GM19468 (cell line): ENCODE measurements at regions not wholly inside any gene's neighbourhood (a gene's known extent, or its start where the extent isn't known, plus 50 kb on each side); places are given as distances from the start of the nearest gene placed in this dataset.

ENCODE experiments used
- ATAC-seq: cut with Tn5 transposase; IDR thresholded peaks from one replicate; pipeline ENCODE4 v1.9.1; 2021; ENCODE audit warnings: mild to moderate bottlenecking, moderate library complexity, moderate number of reproducible peaks; ENCODE audit not compliant: unreplicated experiment; ENCODE audit errors: extremely low read depth

DNA sequence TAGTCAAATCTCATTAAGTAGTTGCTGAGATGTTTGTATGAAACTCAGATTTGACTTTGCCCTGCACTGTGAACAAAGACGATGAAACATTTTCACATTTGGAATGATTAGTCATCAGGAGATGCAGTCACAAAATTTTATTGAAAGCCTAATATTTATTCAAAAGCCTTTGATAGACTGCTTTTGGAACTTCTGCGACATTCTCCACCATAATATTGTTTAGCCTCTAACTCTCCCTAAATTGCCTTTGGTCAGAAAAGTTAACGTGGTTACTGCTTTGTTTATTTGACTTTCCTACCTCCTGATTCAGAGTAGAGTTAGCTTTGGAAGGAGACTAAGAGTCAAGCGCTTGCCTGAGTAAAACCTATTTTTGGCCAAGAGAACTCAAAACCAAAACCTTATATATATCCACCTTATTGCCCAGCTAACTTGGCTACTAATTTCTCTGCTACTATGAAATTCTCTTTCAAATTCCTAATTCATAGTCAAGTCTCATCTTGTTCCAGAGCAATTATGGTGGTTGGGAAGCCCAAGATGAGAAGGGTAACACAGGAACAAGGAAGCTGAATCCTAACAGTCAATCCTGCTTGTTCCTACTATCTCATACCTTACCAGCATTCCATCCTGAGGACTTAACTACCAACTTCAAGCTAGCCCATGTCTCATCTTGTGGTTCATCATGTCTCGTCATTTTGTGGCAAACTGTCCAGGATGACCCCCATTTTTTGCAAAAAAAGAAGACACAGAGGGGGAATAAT lies 429.6 kb downstream of the USP25 start:
- ATAC-seq: no peak

DNA sequence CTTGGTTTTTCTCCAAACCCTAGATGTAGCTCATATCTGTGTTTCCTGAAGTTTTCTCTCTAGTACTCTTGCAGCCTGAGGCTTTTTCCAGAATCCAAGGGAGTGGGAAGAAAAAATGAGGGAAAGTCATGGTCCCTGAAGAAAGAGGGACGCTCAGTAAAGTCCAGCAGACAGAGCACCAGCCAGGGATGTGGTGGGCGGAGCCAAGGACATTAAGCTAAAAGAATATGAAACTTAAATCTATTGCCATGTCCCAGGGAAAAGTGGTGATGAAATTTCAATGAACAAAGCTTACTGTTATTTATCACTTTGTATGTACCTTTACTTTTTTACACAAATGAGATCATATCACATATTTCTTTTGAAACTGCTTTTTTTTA lies 430.2 kb downstream of the USP25 start:
- ATAC-seq: no peak

DNA sequence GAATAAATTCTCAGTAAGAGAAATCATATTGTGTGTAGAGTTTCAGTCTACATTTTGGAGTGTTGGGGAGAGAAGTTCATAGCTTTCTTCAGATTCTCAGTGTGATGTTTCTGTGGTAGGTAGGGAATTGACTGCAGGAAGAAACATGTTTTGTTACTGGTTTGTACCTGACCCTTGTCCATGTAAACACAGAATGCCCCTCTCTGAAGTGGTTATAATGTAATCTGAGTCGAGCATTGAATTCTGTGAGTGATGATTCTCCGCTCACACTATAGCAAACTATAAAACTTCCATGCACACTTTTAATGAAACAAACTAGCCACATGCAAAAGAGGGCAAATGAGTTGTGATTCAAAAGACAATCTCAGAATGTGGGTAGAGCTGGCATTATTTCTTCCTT lies 433.2 kb downstream of the USP25 start:
- ATAC-seq: no peak

DNA sequence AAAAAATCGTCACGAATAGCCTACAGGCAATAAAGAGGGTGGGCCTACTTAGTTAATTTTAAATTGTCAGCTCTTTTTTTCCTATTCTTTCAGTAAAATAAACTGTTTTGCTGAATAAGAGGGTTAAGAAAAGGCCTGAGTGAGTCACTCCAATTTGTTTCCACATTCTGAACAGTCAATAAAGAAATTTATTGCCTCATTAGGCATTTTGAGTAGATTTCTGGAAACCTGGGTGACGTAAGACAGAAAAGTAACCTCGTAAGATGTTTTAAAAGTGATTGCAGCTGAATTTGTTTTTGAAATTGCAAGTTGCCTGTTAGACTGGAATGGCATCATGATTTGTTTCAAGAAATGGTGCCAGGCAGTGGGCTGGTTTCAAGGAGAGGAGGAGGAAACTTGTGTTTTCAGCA lies 439.3 kb downstream of the USP25 start:
- no peak for ATAC-seq

DNA sequence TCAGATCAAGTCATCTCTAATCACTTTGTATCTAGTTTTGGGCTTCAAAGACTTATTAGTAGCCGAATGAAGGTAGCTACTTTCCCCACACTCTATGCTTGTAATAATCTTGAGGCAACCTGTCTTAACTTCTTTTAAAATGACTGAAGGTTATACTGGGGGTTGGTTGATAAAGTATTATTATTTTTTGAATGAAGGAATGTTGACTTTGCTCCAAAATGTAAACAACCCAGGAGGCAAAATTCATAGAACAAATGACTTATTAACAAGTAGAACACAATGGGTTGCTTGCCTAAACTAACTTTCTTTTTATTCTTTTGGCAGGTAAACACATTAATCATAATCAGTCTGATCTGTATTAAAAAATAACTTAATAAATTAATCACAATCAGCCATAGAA lies 440.0 kb downstream of the USP25 start:
- ATAC-seq: no peak

DNA sequence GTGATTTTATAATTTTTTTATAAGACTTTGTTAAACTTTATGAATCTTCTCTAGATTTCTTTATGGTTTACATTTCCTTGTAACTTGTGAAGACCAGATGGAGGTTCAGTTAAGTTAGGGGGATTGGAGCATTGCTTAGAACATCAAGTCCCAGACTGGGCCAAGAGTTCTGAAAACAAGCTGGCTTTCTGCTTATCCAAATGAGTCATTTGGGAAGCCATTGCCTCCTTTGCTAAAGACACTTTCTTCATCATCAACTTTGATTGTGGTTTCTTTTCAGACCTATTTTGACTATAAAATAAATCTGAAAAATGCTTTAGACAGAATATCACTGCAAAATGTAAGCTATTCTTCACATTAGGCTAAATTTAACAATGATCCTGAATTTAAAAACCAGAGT lies 446.8 kb downstream of the USP25 start:
- no peak for ATAC-seq

DNA sequence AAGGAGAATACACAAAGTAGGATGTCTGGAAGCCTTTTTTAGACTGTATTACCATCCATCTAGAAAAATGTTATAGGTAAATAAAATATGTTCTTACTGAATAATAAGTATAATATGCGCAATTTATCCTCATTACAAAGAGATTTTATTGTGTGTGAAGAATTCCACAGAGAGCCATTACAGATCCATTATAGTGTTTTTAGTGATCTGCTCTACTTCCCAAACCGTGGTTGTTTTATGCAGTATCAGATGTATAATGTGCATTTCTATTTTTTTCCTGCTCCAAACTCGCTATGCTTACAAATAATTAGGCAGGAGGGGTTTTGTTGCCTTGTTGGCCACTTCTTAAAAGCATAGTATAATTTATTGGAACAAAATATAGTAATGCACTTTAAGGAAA lies 447.8 kb downstream of the USP25 start:
- ATAC-seq: no peak

DNA sequence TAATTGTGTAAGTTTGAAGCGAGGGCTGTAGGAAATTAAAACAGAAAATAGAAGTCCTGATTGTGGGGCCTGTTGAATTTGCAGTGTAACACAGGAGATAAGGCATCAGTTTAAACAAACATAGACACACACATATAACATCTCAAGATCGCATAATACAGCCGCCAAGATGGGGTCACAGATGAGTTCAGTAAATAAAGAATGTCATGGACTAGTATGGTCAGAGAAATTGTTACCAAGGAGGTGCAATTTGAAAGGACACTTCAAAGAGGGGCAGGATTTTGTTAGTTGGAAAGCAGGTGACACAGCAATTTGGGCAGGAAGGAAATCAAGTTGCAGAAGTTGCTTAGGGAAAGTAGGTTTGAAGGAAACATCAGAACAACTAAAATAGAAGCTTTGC lies 450.0 kb downstream of the USP25 start:
- no peak for ATAC-seq

DNA sequence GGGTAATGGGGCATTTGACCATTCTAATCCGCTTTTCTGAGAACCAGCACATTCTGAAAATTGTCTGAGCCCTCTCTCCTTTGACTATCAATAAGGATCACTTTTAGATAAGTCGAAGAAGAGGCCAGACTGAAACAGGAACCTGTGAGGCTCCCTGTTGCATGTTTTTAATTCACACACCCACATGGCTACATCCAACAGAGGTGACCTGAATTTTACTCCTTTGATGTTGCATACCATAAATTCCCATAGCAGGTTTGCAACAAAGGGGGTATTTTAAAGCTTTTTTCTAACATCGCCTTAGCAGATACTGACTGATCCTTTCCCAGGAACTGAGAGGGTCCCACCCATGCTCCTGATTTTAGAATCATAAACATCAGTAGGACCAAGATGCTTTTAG lies 450.8 kb downstream of the USP25 start:
- no peak for ATAC-seq

DNA sequence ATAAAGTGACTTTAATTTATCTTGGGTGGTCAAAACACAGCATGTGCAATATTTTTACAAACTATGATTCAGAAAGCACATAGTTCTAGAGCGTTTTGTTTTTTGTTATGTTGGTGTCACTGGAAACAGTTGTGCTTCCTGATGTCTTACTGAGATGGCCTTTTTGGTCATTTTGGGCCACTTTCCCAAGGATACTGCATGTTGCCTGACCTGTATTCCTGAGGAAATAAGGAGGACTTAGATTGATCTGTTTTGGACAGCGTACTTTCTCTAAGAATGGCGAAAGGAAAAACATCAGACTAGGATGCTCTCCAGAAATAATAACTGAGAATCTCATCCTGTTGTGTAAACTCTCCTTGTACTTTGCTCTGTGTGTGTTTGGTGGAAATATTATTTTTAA lies 451.2 kb downstream of the USP25 start:
- no peak for ATAC-seq

DNA sequence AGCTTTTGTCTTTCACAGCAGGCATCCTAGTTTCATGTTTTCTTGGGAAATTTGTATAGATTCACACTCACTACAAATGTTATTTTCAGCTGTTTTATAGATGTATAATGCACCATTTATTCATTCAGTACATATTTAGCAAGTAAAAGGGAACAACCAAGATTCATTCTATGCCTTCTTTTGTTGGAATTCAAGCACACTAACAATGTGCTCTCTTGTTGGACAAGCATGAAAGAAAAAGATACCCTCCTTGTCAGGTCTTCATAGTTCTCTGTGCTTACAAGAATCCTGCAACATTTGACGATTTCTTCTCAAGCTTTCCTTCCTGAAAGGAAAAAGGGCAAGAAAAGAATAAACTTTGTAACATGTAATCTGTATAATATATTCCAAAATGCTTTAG lies 456.0 kb downstream of the USP25 start:
- no peak for ATAC-seq

DNA sequence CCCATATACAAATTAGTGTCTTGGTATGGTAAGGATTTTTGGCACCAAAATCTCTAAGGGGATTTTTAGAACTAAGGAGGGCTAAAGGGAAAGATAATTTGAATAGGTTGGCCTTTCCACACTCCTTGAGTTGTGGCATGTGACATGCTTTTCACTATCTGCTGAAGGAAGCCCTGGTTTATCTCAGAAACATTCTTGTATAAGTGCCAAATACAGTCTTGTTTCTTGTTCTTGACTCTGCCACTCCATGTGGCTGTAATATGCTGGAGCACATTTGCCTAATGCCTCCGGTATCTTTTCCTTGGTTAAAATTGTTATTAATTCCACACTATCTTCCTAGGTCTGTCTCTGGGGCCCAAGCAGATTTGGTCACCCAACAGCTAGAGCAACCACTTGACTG lies 457.0 kb downstream of the USP25 start:
- ATAC-seq: no peak

DNA sequence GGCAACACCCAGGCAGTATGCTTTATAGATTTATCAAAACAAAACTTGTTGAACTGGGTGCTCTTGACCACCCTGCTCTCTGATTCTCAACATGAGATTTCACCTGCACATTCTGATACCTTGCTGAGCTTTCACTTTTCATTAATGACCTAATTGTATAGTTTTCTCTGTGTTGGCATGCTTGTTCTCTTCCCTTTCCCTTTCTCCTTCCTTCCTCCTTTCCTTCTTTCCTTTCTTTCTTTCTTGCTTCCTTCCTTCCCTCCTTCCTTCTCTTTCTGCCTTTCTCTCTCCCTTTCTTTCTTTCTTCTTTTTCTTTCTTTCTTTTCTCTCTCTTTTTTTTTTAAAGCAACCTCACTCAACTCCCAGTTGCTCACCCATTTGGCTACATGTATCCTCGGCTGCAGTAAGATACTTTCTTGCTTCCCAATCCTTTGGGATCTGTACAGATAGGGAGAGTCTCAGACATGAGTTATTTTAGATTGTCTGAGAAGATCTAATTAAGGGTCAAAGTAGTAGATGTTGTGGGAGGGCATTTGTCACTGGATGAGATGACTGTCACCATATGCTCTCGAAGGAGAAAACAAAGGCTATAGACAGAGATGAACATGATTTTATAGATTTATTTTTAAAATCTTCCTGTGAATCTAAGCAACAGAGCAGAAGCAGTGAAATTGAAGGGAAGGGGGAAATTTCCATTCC lies 458.0 kb downstream of the USP25 start:
- no peak for ATAC-seq

DNA sequence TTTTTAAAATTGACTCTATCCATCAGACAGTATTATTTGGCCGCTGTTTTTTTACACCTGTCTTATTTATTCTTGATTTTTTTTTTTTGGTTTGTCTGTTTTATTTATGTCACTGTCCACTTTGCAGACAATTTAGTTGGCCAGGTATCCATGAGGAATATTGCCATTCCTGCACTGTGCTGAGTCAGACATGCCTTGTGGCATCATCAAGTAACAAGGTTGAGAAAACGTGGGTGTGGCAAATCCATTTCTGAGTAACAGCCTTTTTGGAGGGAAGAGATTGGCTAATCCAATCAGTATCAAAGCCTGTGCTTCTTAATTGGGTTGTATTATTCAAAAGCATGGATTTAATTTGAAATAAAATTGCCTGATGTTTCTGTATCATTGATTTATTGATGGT lies 463.1 kb downstream of the USP25 start:
- ATAC-seq: no peak

DNA sequence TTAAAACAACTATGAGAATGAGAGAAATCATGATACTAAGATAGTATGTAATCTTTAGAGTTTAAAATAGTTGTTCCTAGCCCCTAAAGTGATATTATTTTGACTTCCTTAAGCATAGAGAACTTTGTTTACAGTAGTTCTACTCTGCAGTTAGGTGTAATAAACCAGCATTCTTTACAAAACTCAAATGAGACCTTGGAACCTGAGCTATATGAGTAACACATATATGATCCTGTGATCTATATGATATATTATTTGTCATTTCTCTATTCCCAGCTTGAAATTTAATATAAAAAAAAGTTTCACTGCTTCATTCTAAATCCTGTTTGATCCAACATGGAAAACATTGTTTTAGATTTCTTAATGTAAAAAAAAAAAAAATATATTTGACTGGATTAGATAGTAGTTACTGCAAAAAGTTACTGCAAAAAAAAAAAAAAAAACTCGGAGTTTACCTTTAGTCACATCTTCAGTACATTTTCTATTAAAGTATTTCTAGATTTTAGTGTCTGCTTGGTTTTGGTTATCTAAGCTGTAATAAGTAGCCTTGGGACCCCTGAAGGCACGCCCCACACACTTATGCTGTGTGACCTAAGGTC lies 463.8 kb downstream of the USP25 start:
- ATAC-seq: no peak

DNA sequence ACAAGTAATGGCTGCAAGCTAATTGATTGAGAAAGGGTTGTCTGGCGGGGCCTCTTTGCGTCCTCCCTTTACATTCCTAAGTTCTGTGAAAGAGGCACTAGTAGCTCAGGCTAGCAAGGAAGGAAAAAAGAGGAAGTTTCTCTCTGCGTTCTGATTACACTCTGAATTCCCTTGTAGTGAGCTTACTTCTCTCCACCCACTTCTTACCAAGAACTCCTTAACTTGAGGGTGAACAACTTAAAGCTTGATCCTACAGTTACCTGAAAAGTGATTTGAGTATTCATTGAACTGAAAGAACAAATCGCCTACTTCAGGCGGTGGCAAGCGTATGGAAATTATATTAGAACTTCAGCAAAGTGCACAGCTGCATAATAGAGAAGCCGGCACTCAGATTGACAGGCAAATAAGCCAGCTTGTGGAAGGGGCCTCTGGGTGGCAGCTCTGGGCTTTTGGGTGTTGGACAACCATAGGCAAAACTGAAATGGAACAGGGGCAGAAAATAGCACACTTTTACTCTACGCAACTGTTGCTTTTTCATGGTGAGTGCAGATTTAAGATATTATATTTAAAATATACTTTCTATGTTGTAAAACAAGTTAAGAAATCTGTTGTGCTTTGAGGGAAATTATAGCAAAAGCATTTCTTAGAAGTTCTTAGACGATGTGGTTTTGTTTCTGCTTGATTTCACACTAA lies 464.5 kb downstream of the USP25 start:
- ATAC-seq: no peak

DNA sequence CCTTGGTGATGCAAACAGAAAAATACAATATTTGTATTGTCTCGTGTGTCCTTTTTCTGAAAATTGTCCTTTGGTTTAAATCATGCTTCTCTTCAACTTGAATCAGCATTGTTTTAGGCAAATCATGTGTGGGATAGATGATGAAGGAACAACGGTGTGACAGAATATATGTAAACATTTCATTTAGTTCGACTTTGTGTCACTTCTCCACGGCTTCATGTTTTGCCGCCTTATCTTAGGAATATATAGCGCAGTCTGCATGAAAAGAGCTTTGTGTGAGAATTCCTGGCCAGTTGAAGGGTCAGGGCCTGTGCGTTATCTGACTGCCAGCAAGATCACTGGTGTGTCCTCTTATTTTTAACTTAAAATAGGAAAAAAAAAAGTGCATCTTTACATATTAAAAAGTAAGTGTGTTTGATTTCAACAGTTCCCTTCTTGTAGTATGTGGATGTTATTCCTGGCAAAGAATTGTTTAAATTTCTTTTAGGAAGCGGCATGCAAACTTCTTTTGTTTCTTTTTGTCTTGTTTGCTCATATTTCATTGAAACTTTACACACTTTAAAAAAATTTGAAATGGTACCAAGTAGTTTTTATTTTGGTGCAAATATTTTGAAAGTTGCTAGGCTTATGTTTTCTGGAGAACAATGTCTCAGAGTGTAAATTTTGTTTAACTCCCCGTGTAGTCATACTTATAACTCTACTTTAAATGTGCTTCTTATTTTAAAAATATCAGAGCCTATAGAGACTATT lies 465.2 kb downstream of the USP25 start:
- no peak for ATAC-seq

DNA sequence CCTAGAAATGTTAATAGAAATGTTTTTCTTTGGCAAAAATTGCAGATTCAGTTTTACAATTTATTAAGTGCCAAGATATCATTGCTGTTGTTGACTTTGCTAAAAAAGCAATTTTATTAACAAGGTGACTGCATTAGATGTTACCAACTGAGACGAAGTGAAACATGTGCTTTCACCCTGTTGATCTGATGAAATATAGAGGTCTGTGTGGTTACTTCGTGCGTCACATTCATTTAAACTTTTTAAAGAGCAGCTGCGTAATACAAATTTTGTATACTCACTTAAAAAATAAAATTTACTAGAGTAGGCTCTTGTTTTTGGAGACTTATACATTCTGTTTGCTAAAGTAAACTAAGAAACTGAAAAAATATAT lies 465.7 kb downstream of the USP25 start:
- ATAC-seq: no peak

DNA sequence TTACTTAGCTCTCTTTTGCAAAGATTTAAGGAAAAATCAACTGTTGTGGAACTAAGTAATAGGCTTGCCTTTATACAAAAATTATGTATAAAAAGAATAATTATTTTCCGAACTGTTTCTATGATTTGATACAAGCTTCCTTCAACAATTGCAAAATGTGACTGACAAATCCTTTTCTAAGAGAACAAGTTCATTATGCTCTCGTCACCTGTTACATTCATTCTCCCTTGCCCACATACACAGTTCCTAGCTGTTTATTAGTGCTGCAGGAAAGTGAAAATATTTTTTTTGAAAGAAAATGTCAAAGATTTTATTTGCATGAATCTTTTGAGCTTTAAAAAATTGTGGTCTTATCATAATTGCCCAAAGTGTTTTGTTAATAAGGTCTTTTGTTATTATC lies 466.2 kb downstream of the USP25 start:
- ATAC-seq: no peak

DNA sequence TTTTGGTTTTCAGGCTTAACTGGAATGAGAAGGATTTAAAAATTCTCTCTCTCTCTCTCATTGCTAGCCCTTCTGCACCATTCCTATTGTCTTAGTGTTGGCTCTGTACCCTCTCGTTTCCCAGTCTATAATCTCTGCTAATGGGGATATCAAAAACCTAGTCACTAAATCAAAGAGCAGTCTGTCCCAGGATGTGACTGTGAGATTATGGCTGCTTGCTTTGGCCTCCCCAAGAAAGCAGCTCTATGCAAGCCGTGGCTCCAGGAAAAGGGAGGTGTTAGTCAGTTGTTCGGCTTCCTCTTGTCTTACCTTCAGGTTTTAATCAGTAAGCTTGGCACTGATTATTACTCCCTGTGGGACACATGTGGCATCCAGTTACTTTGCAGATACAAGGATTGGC lies 468.8 kb downstream of the USP25 start:
- no peak for ATAC-seq
